Neural cell (in vitro differentiated cells): ENCODE measurements at regions not wholly inside any gene's neighbourhood (a gene's known extent, or its start where the extent isn't known, plus 50 kb on each side); places are given as distances from the start of the nearest gene placed in this dataset.

Experiments
- H2AFZ ChIP-seq: fragments of 200-600, 300-800 bp; sonication (generic), shearing (Covaris generic); 2 replicates; pipeline ENCODE4 v1.6.0; 2014; ENCODE audit warnings: low read depth, mild to moderate bottlenecking, antibody characterized with exemption, low read length, moderate library complexity
- H3F3A ChIP-seq: fragments of 200-600 bp; shearing (Covaris generic); 2 replicates; pipeline ENCODE4 v1.6.1; 2016; ENCODE audit warnings: mild to moderate bottlenecking, moderate library complexity, mixed read lengths, antibody characterized with exemption, low read length; ENCODE audit not compliant: insufficient read depth, poor library complexity, severe bottlenecking
- H3K27ac ChIP-seq: fragments of 200-600, 300-800 bp; sonication (generic), shearing (Covaris generic); 2 replicates; pipeline ENCODE4 v1.5.1; 2014; ENCODE audit warnings: mild to moderate bottlenecking, low read length, moderate library complexity
- H3K27me3 ChIP-seq: fragments of 300-800, 200-600 bp; sonication (generic), shearing (Covaris generic); 2 replicates; pipeline ENCODE4 v1.6.0; 2014; ENCODE audit warnings: mild to moderate bottlenecking, low read depth, low read length, moderate library complexity; ENCODE audit not compliant: insufficient read depth
- H3K36me3 ChIP-seq: fragments of 300-800, 200-600 bp; sonication (generic), shearing (Covaris generic); 2 replicates; pipeline ENCODE4 v1.5.1; 2014; ENCODE audit warnings: mild to moderate bottlenecking, antibody characterized with exemption, low read length, moderate library complexity; ENCODE audit not compliant: insufficient read depth
- H3K4me2 ChIP-seq: fragments of 300-800, 200-600 bp; sonication (generic), shearing (Covaris generic); 2 replicates; pipeline ENCODE4 v1.6.0; 2014; ENCODE audit warnings: mild to moderate bottlenecking, low read length
- H3K4me3 ChIP-seq: fragments of 300-800, 200-600 bp; sonication (generic), shearing (Covaris generic); 2 replicates; pipeline ENCODE4 v1.5.1; 2014; ENCODE audit warnings: mild to moderate bottlenecking, low read length, moderate library complexity
- H3K79me2 ChIP-seq: fragments of 200-600 bp; shearing (Covaris generic); replicated peaks from 2 replicates; pipeline ENCODE4 v1.6.0; 2014; ENCODE audit warnings: mild to moderate bottlenecking, low read length, moderate library complexity; ENCODE audit not compliant: insufficient read depth
- H3K9ac ChIP-seq: fragments of 300-800, 200-600 bp; sonication (generic), shearing (Covaris generic); 2 replicates; pipeline ENCODE4 v1.6.1; 2016; ENCODE audit warnings: mild to moderate bottlenecking, low read length, mixed read lengths
- H3K9me2 ChIP-seq: fragments of 200-600 bp; shearing (Covaris generic); 2 replicates; pipeline ENCODE4 v1.6.1; 2016; ENCODE audit warnings: mild to moderate bottlenecking, low read length, mixed read lengths; ENCODE audit not compliant: insufficient read depth
- H3K9me3 ChIP-seq: fragments of 200-600, 300-800 bp; sonication (generic), shearing (Covaris generic); 2 replicates; pipeline ENCODE4 v1.6.1; 2016; ENCODE audit warnings: mild to moderate bottlenecking, mixed run types, low read length, moderate library complexity, mixed read lengths
- H4K20me1 ChIP-seq: fragments of 200-600 bp; shearing (Covaris generic); 2 replicates; pipeline ENCODE4 v1.6.1; 2016; ENCODE audit warnings: mild to moderate bottlenecking, mixed run types; ENCODE audit not compliant: insufficient read depth
- EP300 ChIP-seq: fragments of 450-650 bp; conservative IDR thresholded peaks from 2 replicates; pipeline ENCODE4 v1.6.1; 2014; ENCODE audit warnings: antibody characterized with exemption, mild to moderate bottlenecking, moderate library complexity; ENCODE audit not compliant: poor library complexity, severe bottlenecking
- EZH2 ChIP-seq: fragments of 200-600, 300-800 bp; shearing (Covaris generic), sonication (generic); IDR thresholded peaks from 2 replicates; pipeline ENCODE4 v1.6.1; 2014; ENCODE audit warnings: antibody characterized with exemption, low read length, borderline replicate concordance, mild to moderate bottlenecking; ENCODE audit not compliant: insufficient read depth, poor library complexity, severe bottlenecking
- MXI1 ChIP-seq: fragments of 450-650 bp; conservative IDR thresholded peaks from 2 replicates; pipeline ENCODE4 v1.6.1; 2014; ENCODE audit warnings: antibody characterized with exemption, mild to moderate bottlenecking; ENCODE audit not compliant: poor library complexity, severe bottlenecking
- POLR2AphosphoS5 ChIP-seq: IDR thresholded peaks from 2 replicates; pipeline ENCODE4 v1.6.1; 2012
- RAD21 ChIP-seq: fragments of 450-650 bp; conservative IDR thresholded peaks from 2 replicates; pipeline ENCODE4 v1.6.1; 2014; ENCODE audit warnings: antibody characterized with exemption, mild to moderate bottlenecking, moderate library complexity
- SMC3 ChIP-seq: fragments of 450-650 bp; conservative IDR thresholded peaks from 2 replicates; pipeline ENCODE4 v1.6.1; 2014; ENCODE audit warnings: antibody characterized with exemption, mild to moderate bottlenecking, moderate library complexity; ENCODE audit not compliant: poor library complexity
- TAF1 ChIP-seq: IDR thresholded peaks from 2 replicates; pipeline ENCODE4 v1.6.1; 2012; ENCODE audit warnings: low read depth
- TF ChIP-seq, protein P1 (sequence below): IDR thresholded peaks from 2 replicates; pipeline ENCODE4 v1.6.1; 2012; ENCODE audit warnings: borderline replicate concordance
- TF ChIP-seq, protein P2 (sequence below): fragments of 450-650 bp; IDR thresholded peaks from 2 replicates; pipeline ENCODE4 v1.5.1; 2014; ENCODE audit warnings: antibody characterized with exemption, mild to moderate bottlenecking, moderate library complexity; ENCODE audit not compliant: poor library complexity, severe bottlenecking

DNA sequence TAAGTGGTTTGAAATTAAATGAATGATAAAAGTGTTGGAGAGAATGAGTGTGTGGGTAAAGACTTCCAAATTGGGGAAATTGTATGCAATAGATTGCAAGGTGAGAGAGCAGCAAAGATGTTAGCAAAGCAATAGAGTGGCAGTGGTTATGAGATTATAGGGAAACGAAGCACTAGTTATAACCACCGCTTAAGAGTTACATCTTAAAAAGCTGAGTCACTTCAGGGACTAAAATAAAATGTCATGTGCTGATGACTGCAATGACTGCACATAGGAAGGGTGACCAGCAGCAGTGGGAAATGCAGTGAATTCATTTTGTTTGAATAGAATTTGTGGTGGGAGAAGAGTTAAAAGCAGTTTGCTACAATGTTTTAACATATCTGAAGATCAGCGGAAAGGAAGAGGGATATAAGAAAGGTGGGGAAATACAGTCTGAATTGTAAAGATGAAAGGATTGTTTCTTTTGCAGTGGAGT, 127.3 kb downstream of the RAP2B start:
- TF ChIP-seq MXI1 (no peak), EP300 (no peak), TAF1 (no peak), EZH2 (no peak), POLR2AphosphoS5 (no peak), RAD21 (no peak), SMC3 (no peak)
- TF ChIP-seq, protein P1, sequence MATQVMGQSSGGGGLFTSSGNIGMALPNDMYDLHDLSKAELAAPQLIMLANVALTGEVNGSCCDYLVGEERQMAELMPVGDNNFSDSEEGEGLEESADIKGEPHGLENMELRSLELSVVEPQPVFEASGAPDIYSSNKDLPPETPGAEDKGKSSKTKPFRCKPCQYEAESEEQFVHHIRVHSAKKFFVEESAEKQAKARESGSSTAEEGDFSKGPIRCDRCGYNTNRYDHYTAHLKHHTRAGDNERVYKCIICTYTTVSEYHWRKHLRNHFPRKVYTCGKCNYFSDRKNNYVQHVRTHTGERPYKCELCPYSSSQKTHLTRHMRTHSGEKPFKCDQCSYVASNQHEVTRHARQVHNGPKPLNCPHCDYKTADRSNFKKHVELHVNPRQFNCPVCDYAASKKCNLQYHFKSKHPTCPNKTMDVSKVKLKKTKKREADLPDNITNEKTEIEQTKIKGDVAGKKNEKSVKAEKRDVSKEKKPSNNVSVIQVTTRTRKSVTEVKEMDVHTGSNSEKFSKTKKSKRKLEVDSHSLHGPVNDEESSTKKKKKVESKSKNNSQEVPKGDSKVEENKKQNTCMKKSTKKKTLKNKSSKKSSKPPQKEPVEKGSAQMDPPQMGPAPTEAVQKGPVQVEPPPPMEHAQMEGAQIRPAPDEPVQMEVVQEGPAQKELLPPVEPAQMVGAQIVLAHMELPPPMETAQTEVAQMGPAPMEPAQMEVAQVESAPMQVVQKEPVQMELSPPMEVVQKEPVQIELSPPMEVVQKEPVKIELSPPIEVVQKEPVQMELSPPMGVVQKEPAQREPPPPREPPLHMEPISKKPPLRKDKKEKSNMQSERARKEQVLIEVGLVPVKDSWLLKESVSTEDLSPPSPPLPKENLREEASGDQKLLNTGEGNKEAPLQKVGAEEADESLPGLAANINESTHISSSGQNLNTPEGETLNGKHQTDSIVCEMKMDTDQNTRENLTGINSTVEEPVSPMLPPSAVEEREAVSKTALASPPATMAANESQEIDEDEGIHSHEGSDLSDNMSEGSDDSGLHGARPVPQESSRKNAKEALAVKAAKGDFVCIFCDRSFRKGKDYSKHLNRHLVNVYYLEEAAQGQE = no peak
- TF ChIP-seq, protein P2, sequence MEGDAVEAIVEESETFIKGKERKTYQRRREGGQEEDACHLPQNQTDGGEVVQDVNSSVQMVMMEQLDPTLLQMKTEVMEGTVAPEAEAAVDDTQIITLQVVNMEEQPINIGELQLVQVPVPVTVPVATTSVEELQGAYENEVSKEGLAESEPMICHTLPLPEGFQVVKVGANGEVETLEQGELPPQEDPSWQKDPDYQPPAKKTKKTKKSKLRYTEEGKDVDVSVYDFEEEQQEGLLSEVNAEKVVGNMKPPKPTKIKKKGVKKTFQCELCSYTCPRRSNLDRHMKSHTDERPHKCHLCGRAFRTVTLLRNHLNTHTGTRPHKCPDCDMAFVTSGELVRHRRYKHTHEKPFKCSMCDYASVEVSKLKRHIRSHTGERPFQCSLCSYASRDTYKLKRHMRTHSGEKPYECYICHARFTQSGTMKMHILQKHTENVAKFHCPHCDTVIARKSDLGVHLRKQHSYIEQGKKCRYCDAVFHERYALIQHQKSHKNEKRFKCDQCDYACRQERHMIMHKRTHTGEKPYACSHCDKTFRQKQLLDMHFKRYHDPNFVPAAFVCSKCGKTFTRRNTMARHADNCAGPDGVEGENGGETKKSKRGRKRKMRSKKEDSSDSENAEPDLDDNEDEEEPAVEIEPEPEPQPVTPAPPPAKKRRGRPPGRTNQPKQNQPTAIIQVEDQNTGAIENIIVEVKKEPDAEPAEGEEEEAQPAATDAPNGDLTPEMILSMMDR = no peak
- Histone ChIP-seq H3K4me3 (no peak overlapping the region), H3K4me2 (no peak overlapping the region), H2AFZ (no peak overlapping the region), H3K9me3 (no peaks in the 10 kb centered on the region), H3K79me2 (no peaks in the 10 kb centered on the region), H3K36me3 (no peaks in the 10 kb centered on the region), H3F3A (no peaks in the 10 kb centered on the region), H3K27me3 (no peaks in the 10 kb centered on the region), H3K9me2 (no peaks in the 10 kb centered on the region), H3K27ac (no peak overlapping the region), H3K9ac (no peak overlapping the region), H4K20me1 (no peaks in the 10 kb centered on the region)

DNA sequence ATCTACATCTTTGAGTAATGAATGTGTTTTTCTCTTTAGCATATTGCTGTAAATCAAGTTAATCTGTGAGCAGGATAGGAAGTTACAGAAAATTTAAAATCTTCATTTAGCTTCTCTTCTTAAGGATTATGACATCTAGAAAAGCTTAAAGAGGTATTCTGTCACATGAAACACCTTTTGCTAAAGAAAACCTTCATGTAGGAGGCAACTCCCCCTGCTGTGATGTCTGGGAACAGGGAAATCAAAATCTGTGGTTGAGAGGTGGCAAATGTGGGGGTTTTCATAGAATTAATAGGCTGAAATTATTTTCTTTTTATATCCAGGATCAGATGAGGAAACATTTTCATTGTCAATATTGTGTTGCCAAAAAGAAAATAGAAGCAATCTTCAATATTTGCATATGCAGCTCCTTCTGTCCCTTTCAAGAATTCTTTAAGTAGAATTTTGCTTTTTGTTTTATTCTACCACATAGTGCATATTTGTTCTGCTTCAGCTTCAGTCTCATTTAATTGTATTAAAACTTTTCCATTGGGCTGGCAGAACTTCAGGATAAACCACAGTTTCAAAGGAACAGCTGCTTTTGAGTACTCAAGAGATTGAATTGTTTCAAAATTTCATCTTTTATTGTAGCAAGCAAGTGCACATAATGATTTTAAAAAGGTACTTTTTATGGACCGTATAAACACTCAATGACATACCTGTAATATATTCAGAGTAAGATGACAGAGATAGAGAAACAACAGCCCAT, 128.4 kb downstream of the RAP2B start:
- Histone ChIP-seq H4K20me1 (no peaks in the 10 kb centered on the region), H3K4me3 (no peak overlapping the region), H3K4me2 (no peak overlapping the region), H3K79me2 (no peaks in the 10 kb centered on the region), H3K36me3 (no peaks in the 10 kb centered on the region), H3K9me3 (no peaks in the 10 kb centered on the region), H3K9ac (no peak overlapping the region), H3F3A (no peaks in the 10 kb centered on the region), H2AFZ (no peak overlapping the region), H3K9me2 (no peaks in the 10 kb centered on the region), H3K27ac (no peak overlapping the region), H3K27me3 (no peaks in the 10 kb centered on the region)
- TF ChIP-seq EP300 = no peak
- TF ChIP-seq, protein P1 = no peak
- TF ChIP-seq, protein P2 = no peak
- no peak for TF ChIP-seq EZH2
- no peak for TF ChIP-seq MXI1
- TF ChIP-seq TAF1 = no peak
- no peak for TF ChIP-seq SMC3
- TF ChIP-seq RAD21 = no peak
- TF ChIP-seq POLR2AphosphoS5 = no peak
